ENCODE measurements at regions not wholly inside any gene's neighbourhood (a gene's known extent, or its start where the extent isn't known, plus 50 kb on each side); places are given as distances from the start of the nearest gene placed in this dataset.

DNA sequence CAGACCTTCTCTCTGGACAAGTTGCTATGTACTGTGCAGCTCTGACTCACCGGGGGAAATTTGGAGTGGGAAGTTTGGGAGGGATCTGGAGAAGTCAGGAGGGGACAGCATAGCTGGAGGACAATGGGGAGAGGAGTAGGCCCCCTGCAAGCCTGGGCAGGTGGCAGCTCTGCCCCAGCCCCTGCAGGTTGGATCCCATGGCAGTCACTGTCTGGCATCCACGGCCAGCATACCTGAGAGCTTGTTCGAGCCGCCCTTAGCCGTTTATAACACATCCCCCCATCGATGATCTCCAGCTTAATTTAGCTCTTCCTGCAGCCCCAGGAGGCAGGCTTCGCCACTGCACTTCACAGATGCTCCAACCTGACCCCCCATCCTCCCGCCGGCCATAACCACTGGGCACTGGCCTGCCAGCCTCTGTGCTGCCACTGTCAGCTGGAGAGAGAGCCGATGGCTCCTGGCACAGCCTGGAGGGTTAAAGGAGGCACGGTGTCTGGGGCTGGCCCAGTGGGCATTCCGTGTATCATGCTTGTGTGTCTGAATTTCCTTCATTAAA is 57.7 kb upstream of the RNU6ATAC start:
- CTCF ChIA-PET, result interaction anchor here (0.9 kb wide), 2 partner anchors 107 to 221 kb away, joined by 3 to 4 read pairs; no protein-coding TSS in a partner anchor
- no peak for DNase-seq (ENCODE audit: low spot score)
- H3K27ac ChIP-seq, result peak overlapping the region; percentile 13
- TF ChIP-seq CTCF (conservative IDR thresholded peaks at IDR 0.05; ENCODE audit: low read depth), result no peak
- POLR2A ChIA-PET (ENCODE audit: low non-redundant PET), result no interaction called here

- no peak for TF ChIP-seq CTCF (conservative IDR thresholded peaks at IDR 0.05; ENCODE audit: low read depth)
- DNase-seq (ENCODE audit: low spot score), result no peak
- ChIA-PET POLR2A (ENCODE audit: low non-redundant PET) (no interaction called here), CTCF (no interaction called here)
- no peak overlapping the region for H3K27ac ChIP-seq
These were observed 58.7 kb upstream of the RNU6ATAC start for GRCh38 chr9:134223091-134223490.

- H3K27ac ChIP-seq, result no peak overlapping the region
- TF ChIP-seq CTCF (conservative IDR thresholded peaks at IDR 0.05; ENCODE audit: low read depth), result no peak
- POLR2A ChIA-PET (ENCODE audit: low non-redundant PET), result no interaction called here
- no peak for DNase-seq (ENCODE audit: low spot score)
- CTCF ChIA-PET, result no interaction called here
These were observed 59.3 kb upstream of the RNU6ATAC start for GRCh38 chr9:134223591-134224122.

- TF ChIP-seq CTCF (conservative IDR thresholded peaks at IDR 0.05; ENCODE audit: low read depth), result no peak
These were observed 59.8 kb upstream of the RNU6ATAC start for GRCh38 chr9:134224127-134224526.

GRCh38 chr9:134224567-134225093 is 60.3 kb upstream of the RNU6ATAC start:
- ChIA-PET POLR2A (ENCODE audit: low non-redundant PET) (no interaction called here), CTCF (interaction anchor here (0.6 kb wide), 1 partner anchor 38 kb away, joined by 3 read pairs; no protein-coding TSS in a partner anchor)
- no peak for DNase-seq (ENCODE audit: low spot score)
- no peak overlapping the region for H3K27ac ChIP-seq
- no peak for TF ChIP-seq CTCF (conservative IDR thresholded peaks at IDR 0.05; ENCODE audit: low read depth)

More at GRCh38 chr9:134224127-134224526, 59.8 kb upstream of the RNU6ATAC start:
- H3K27ac ChIP-seq, result no peak overlapping the region
- ChIA-PET CTCF (no interaction called here), POLR2A (ENCODE audit: low non-redundant PET) (no interaction called here)
- no peak for DNase-seq (ENCODE audit: low spot score)

DNA sequence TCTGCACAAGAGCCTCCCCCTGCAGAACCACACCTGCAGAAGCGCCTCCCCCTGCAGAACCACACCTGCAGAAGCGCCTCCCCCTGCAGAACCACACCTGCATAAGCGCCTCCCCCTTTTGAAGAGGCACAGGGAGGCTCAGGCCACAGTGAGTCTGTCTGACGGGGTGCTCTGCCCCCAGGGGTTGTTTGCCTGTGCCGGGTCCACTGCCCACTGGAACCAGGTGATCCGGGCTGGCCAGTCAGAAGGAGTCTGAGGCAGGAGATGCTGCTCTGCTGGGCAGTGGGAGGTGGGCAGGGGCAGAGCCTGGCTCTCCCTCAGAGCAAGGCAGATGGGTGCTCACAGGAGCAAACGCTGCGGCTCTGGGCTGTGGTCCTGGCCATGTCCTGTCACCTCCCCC is 60.8 kb upstream of the RNU6ATAC start:
- H3K27ac ChIP-seq, result no peak overlapping the region
- POLR2A ChIA-PET (ENCODE audit: low non-redundant PET), result no interaction called here
- no peak for TF ChIP-seq CTCF (conservative IDR thresholded peaks at IDR 0.05; ENCODE audit: low read depth)
- CTCF ChIA-PET, result interaction anchor here (0.6 kb wide), 1 partner anchor 38 kb away, joined by 3 read pairs; no protein-coding TSS in a partner anchor
- no peak for DNase-seq (ENCODE audit: low spot score)
